HEK293 (cell line): ENCODE measurements at regions not wholly inside any gene's neighbourhood (a gene's known extent, or its start where the extent isn't known, plus 50 kb on each side); places are given as distances from the start of the nearest gene placed in this dataset.

Experiments used
- CTCF ChIA-PET: fragments of 350-600 bp; formaldehyde crosslinking; extraction: SDS; loops from one replicate; lab custom pipeline; 2021; ENCODE audit warnings: antibody characterized with exemption; lab: Yijun Ruan, JAX
- POLR2A ChIA-PET: fragments of 300-600 bp; formaldehyde crosslinking; extraction: SDS; loops from one replicate; lab custom pipeline; 2020; ENCODE audit warnings: antibody characterized with exemption, inconsistent platforms; lab: Yijun Ruan, JAX
- H3K27ac ChIP-seq: fragments of 200-500 bp; sonication (Bioruptor generic); 2 replicates; pipeline ENCODE4 v1.5.1; 2014; ENCODE audit warnings: low read depth, low read length, control low read depth, inconsistent platforms; ENCODE audit errors: extremely low read depth
- H3K36me3 ChIP-seq, 2 experiments: fragments of 200-500 bp in 1 of 2; sonication (Bioruptor generic) in 1 of 2; 1 replicate in 1 of 2; 2 replicates in 1 of 2; pipeline ENCODE4 v1.5.1; 2014 to 2017; ENCODE audit warnings: inconsistent platforms in 2 of 2, low read length in 2 of 2; ENCODE audit not compliant: control insufficient read depth in 2 of 2, insufficient read depth in 1 of 2
- H3K4me1 ChIP-seq: fragments of 200-500 bp; sonication (Bioruptor generic); 2 replicates; pipeline ENCODE4 v1.5.1; 2014; ENCODE audit warnings: mild to moderate bottlenecking, low read length, inconsistent platforms; ENCODE audit not compliant: control insufficient read depth, insufficient read depth
- H3K4me3 ChIP-seq: 2 replicates; pipeline ENCODE4 v1.5.1; 2011; ENCODE audit warnings: low read depth, mild to moderate bottlenecking, control low read depth, low read length, moderate library complexity
- H3K9me3 ChIP-seq: fragments of 200-500 bp; sonication (Bioruptor generic); 2 replicates; pipeline ENCODE4 v1.5.1; 2014; ENCODE audit warnings: low read depth, low read length, inconsistent platforms; ENCODE audit not compliant: control insufficient read depth, insufficient read depth
- EGR2 ChIP-seq: fragments of 450-650 bp; formaldehyde crosslinking; IDR thresholded peaks from 2 replicates; pipeline ENCODE4 v1.5.1; 2016; ENCODE audit warnings: low read depth, missing biosample characterization, missing genetic modification characterization
- HIC1 ChIP-seq: fragments of 450-650 bp; formaldehyde crosslinking; IDR thresholded peaks from 2 replicates; pipeline ENCODE4 v1.5.1; 2016; ENCODE audit warnings: missing biosample characterization, missing genetic modification characterization
- HOXD13 ChIP-seq: sonication (generic); formaldehyde crosslinking; IDR thresholded peaks from 2 replicates; pipeline ENCODE4 v1.8.0; 2022; ENCODE audit warnings: missing genetic modification reagents, borderline replicate concordance
- PRDM1 ChIP-seq: fragments of 450-650 bp; formaldehyde crosslinking; IDR thresholded peaks from 2 replicates; pipeline ENCODE4; 2016; ENCODE audit warnings: missing biosample characterization, missing genetic modification characterization
- RBAK ChIP-seq: fragments of 450-650 bp; formaldehyde crosslinking; IDR thresholded peaks from 2 replicates; pipeline ENCODE4 v1.5.1; 2016; ENCODE audit warnings: missing biosample characterization, missing genetic modification characterization
- ZBTB1 ChIP-seq: fragments of 450-650 bp; formaldehyde crosslinking; IDR thresholded peaks from 2 replicates; pipeline ENCODE4 v1.5.1; 2016; ENCODE audit warnings: missing biosample characterization, missing genetic modification characterization
- ZBTB7A ChIP-seq: fragments of 450-650 bp; formaldehyde crosslinking; IDR thresholded peaks from 2 replicates; pipeline ENCODE4 v1.5.1; 2016; ENCODE audit warnings: low read depth, missing biosample characterization, missing genetic modification characterization
- ZFHX2 ChIP-seq: fragments of 450-650 bp; formaldehyde crosslinking; conservative IDR thresholded peaks from 2 replicates; pipeline ENCODE4 v1.5.1; 2016; ENCODE audit warnings: missing biosample characterization, missing genetic modification characterization
- ZNF10 ChIP-seq: fragments of 450-650 bp; formaldehyde crosslinking; IDR thresholded peaks from 2 replicates; pipeline ENCODE4 v1.5.1; 2017; ENCODE audit warnings: missing biosample characterization, missing genetic modification characterization
- ZNF121 ChIP-seq: fragments of 450-650 bp; formaldehyde crosslinking; IDR thresholded peaks from 2 replicates; pipeline ENCODE4 v1.5.1; 2016; ENCODE audit warnings: missing biosample characterization, missing genetic modification characterization
- ZNF157 ChIP-seq: fragments of 450-650 bp; formaldehyde crosslinking; IDR thresholded peaks from 2 replicates; pipeline ENCODE4 v1.5.1; 2016; ENCODE audit warnings: missing biosample characterization, missing genetic modification characterization
- ZNF169 ChIP-seq: fragments of 450-650 bp; formaldehyde crosslinking; IDR thresholded peaks from 2 replicates; pipeline ENCODE4 v1.5.1; 2016; ENCODE audit warnings: missing biosample characterization, missing genetic modification characterization
- ZNF221 ChIP-seq: fragments of 450-650 bp; formaldehyde crosslinking; IDR thresholded peaks from 2 replicates; pipeline ENCODE4 v1.5.1; 2017; ENCODE audit warnings: missing biosample characterization, missing genetic modification characterization, borderline replicate concordance
- ZNF335 ChIP-seq: fragments of 450-650 bp; formaldehyde crosslinking; conservative IDR thresholded peaks from 2 replicates; pipeline ENCODE4 v1.5.1; 2016; ENCODE audit warnings: missing biosample characterization, missing genetic modification characterization
- ZNF391 ChIP-seq: fragments of 450-650 bp; formaldehyde crosslinking; IDR thresholded peaks from 2 replicates; pipeline ENCODE4 v1.5.1; 2016; ENCODE audit warnings: low read depth, missing biosample characterization, missing genetic modification characterization, borderline replicate concordance
- ZNF548 ChIP-seq: fragments of 450-650 bp; formaldehyde crosslinking; IDR thresholded peaks from 2 replicates; pipeline ENCODE4 v1.5.1; 2016; ENCODE audit warnings: missing biosample characterization, missing genetic modification characterization
- ZNF623 ChIP-seq: fragments of 450-650 bp; formaldehyde crosslinking; IDR thresholded peaks from 2 replicates; pipeline ENCODE4 v1.5.1; 2016; ENCODE audit warnings: missing biosample characterization, missing genetic modification characterization
- ZNF660 ChIP-seq: fragments of 450-650 bp; IDR thresholded peaks from 2 replicates; pipeline ENCODE4 v1.5.1; 2018; ENCODE audit warnings: missing biosample characterization, mild to moderate bottlenecking, missing genetic modification characterization
- ZNF768 ChIP-seq: fragments of 450-650 bp; formaldehyde crosslinking; IDR thresholded peaks from 2 replicates; pipeline ENCODE4 v1.5.1; 2018; ENCODE audit warnings: missing biosample characterization, mild to moderate bottlenecking, missing genetic modification characterization
- ZNF843 ChIP-seq: fragments of 450-650 bp; formaldehyde crosslinking; IDR thresholded peaks from 2 replicates; pipeline ENCODE4 v1.5.1; 2016; ENCODE audit warnings: missing biosample characterization, missing genetic modification characterization
- TF ChIP-seq, protein P1 (sequence below): IDR thresholded peaks from 2 replicates; pipeline ENCODE4 v1.6.1; 2011; ENCODE audit warnings: mild to moderate bottlenecking, low read depth, low read length, borderline replicate concordance

DNA sequence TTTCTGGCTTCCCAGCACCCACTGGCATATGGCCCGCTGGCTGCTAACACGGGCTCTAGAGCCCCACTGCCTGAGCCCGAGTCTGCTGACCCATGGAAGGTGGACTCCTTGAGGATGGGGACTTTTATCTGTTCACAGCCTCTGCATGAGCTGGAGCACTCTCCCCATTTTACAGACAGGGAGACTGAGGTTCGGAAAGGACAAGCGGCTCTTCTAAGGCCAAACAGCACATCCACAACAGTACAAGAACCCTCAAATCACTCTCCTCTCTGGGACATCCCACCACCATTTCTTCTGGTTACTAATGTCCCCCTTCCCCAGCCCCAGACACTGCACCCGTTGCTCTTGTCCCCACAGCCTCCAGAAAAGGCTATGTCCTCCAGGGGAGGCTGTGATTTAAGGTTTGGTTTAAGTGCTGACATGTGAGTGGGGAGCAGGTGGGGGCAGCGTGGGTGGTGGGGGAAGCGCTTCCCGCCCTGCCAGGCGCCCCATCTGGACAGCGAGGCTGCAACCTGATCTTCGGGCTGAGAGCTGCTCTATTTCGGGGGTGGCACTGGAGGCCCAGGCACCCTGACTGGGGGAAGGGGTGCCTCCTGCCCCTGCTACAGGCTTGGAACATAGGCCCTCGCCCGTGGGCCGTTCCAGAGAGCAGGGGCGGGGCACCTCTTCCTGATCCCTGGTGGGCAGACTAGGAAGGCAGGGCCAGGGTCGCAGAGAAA, 104.8 kb upstream of the WNT4 start:
- TF ChIP-seq EGR2 (tag by site-specific recombination) (peak; percentile 97), ZFHX2 (tag by site-specific recombination) (peak; percentile 98), ZNF623 (tag by site-specific recombination) (no peak), ZNF121 (tag by site-specific recombination) (no peak)
- no peak overlapping the region for H3K4me3 ChIP-seq
- H3K27ac ChIP-seq = no peak overlapping the region
- H3K36me3 ChIP-seq = no peaks in the 10 kb centered on the region
- H3K4me1 ChIP-seq = no peaks in the 10 kb centered on the region
- ChIA-PET CTCF (no interaction called here), POLR2A (no interaction called here)
- no peaks in the 10 kb centered on the region for H3K9me3 ChIP-seq

- H3K27ac ChIP-seq = no peak overlapping the region
- ChIA-PET POLR2A (no interaction called here), CTCF (interaction anchor here (0.6 kb wide), 1 partner anchor 292 kb away, joined by 3 read pairs; no protein-coding TSS in a partner anchor)
- no peak overlapping the region for H3K4me3 ChIP-seq
- no peaks in the 10 kb centered on the region for H3K9me3 ChIP-seq
- no peaks in the 10 kb centered on the region for H3K4me1 ChIP-seq
- no peaks in the 10 kb centered on the region for H3K36me3 ChIP-seq
- no peak for TF ChIP-seq ZNF843 (tag by site-specific recombination)
- no peak for TF ChIP-seq ZNF157 (tag by site-specific recombination)
- no peak for TF ChIP-seq ZNF391
- TF ChIP-seq, all 188 proteins: peak for 0
Measured at GRCh38 chr1:22248746-22249145, 105.8 kb upstream of the WNT4 start.

GRCh38 chr1:22249928-22250680, 107.2 kb upstream of the WNT4 start:
- Histone ChIP-seq H3K36me3 (no peaks in the 10 kb centered on the region), H3K4me3 (no peak overlapping the region), H3K9me3 (no peaks in the 10 kb centered on the region), H3K4me1 (no peaks in the 10 kb centered on the region), H3K27ac (no peak overlapping the region)
- CTCF ChIA-PET = interaction anchor here (0.6 kb wide), 2 partner anchors 455 to 678 kb away, joined by 3 read pairs; no protein-coding TSS in a partner anchor
- no peak for TF ChIP-seq ZNF10 (tag by site-specific recombination)
- TF ChIP-seq, protein P1, sequence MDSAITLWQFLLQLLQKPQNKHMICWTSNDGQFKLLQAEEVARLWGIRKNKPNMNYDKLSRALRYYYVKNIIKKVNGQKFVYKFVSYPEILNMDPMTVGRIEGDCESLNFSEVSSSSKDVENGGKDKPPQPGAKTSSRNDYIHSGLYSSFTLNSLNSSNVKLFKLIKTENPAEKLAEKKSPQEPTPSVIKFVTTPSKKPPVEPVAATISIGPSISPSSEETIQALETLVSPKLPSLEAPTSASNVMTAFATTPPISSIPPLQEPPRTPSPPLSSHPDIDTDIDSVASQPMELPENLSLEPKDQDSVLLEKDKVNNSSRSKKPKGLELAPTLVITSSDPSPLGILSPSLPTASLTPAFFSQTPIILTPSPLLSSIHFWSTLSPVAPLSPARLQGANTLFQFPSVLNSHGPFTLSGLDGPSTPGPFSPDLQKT = no peak
- TF ChIP-seq HOXD13 (CRISPR knock-in tag) = no peak
- no peak for TF ChIP-seq HIC1 (tag by site-specific recombination)
- TF ChIP-seq ZNF335 (tag by site-specific recombination) = no peak
- TF ChIP-seq ZBTB7A (tag by site-specific recombination) = no peak
- no peak for TF ChIP-seq ZBTB1
- no peak for TF ChIP-seq ZNF768 (tag by site-specific recombination)
- no peak for TF ChIP-seq ZNF548 (tag by site-specific recombination)
- no peak for TF ChIP-seq ZNF623 (tag by site-specific recombination)
- no peak for TF ChIP-seq ZNF660 (tag by site-specific recombination)
- TF ChIP-seq PRDM1 = no peak
- TF ChIP-seq ZNF169 (tag by site-specific recombination) = no peak
- TF ChIP-seq ZNF221 (tag by site-specific recombination) = no peak
- TF ChIP-seq RBAK (tag by site-specific recombination) = no peak
- POLR2A ChIA-PET = no interaction called here
